Ascending aorta (tissue), 2 donors: ENCODE measurements at regions not wholly inside any gene's neighbourhood (a gene's known extent, or its start where the extent isn't known, plus 50 kb on each side); places are given as distances from the start of the nearest gene placed in this dataset.

Experiments used
- DNase-seq, 2 donors: peaks; one replicate each; pipeline ENCODE4 v3.0.0-alpha.2; 2019; ENCODE audit warnings: low spot score in 2 of 2
- H3K27ac ChIP-seq, 2 donors: fragments of 200-600 bp; sonication (generic); one replicate each; pipeline ENCODE4 v1.5.1; 2016 to 2017; ENCODE audit warnings: mild to moderate bottlenecking in 1 of 2
- H3K27me3 ChIP-seq: fragments of 200-600 bp; sonication (generic); one replicate; pipeline ENCODE4 v1.5.1; 2017
- H3K36me3 ChIP-seq, 2 donors: fragments of 200-600 bp; sonication (generic); one replicate each; pipeline ENCODE4 v1.5.1; 2016
- H3K4me1 ChIP-seq, 2 donors: fragments of 200-600 bp; sonication (generic); one replicate each; pipeline ENCODE4 v1.5.1; 2016 to 2017; ENCODE audit warnings: mild to moderate bottlenecking in 1 of 2
- H3K4me3 ChIP-seq, 2 donors: fragments of 200-600 bp; sonication (generic); one replicate each; pipeline ENCODE4 v1.5.1; 2016 to 2017; ENCODE audit warnings: mild to moderate bottlenecking in 1 of 2
- H3K9me3 ChIP-seq, 2 donors: fragments of 200-600 bp; sonication (generic); one replicate each; pipeline ENCODE4 v1.5.1; 2016
- intact Hi-C: fragments of 100-400 bp; cut with DNase I; formaldehyde crosslinking; loops from one replicate; pipeline ENCODE4 v1.15.1; 2023
- TF ChIP-seq, protein P1 (sequence below), 3 experiments: fragments of 200-600 bp in 2 of 3; fragments of 450-650 bp in 1 of 3; sonication (generic) in 2 of 3; IDR thresholded peaks; one replicate each; pipeline ENCODE4 v1.5.1; 2016 to 2019; ENCODE audit warnings: antibody characterized with exemption in 3 of 3, mild to moderate bottlenecking in 1 of 3, moderate library complexity in 1 of 3

DNA sequence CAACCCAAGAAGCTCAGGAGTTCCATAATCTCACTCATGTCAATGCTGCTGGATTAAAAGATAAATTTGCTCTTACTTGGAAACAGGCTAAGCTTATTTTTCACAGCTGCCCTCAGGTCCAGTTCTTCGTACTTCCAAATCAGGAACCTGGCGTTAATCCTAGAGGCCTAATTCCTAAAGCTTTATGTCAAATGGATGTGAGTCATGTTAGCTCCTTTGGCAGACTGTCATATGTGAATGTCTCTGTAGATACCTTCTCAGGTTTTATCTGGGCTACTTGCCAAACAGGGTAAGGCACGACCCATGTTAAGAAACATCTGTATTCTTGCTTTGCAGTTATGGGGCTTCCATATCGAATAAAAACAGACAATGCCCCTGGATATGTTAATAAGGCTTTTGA lies 504.6 kb downstream of the ALG10 start:
- intact Hi-C loops = no loop called here
- H3K27me3 ChIP-seq = no peaks in the 10 kb centered on the region
- no peaks in the 10 kb centered on the region for H3K36me3 ChIP-seq
- H3K4me1 ChIP-seq = no peaks in the 10 kb centered on the region
- DNase-seq = no peak
- no peaks in the 10 kb centered on the region for H3K9me3 ChIP-seq
- TF ChIP-seq, protein P1, sequence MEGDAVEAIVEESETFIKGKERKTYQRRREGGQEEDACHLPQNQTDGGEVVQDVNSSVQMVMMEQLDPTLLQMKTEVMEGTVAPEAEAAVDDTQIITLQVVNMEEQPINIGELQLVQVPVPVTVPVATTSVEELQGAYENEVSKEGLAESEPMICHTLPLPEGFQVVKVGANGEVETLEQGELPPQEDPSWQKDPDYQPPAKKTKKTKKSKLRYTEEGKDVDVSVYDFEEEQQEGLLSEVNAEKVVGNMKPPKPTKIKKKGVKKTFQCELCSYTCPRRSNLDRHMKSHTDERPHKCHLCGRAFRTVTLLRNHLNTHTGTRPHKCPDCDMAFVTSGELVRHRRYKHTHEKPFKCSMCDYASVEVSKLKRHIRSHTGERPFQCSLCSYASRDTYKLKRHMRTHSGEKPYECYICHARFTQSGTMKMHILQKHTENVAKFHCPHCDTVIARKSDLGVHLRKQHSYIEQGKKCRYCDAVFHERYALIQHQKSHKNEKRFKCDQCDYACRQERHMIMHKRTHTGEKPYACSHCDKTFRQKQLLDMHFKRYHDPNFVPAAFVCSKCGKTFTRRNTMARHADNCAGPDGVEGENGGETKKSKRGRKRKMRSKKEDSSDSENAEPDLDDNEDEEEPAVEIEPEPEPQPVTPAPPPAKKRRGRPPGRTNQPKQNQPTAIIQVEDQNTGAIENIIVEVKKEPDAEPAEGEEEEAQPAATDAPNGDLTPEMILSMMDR (IDR thresholded peaks at IDR 0.05) = no peak
- no peak overlapping the region for H3K27ac ChIP-seq
- no peak overlapping the region for H3K4me3 ChIP-seq

DNA sequence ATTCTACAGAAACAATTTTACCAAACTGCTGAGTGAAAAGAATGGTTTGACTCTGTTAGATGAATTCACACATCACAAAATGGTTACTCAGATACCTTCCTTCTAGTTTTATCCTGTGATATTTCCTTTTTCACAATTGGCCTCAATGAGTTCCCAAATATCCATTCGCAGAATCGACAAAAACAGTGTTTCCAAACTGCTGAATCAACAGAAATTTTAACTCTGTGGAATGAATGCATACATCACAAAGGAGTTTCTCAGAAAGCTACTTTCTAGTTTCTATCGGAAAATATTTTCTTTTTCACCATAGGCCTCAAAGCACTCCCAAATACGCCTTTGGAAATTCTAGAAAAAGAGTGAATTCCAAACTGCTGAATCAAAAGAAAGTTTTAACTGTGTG lies 525.0 kb downstream of the ALG10 start:
- TF ChIP-seq, protein P1 (IDR thresholded peaks at IDR 0.05) = no peak
- no peak overlapping the region for H3K27ac ChIP-seq
- H3K36me3 ChIP-seq = no peaks in the 10 kb centered on the region
- intact Hi-C loops = no loop called here
- no peak for DNase-seq
- no peak overlapping the region for H3K4me3 ChIP-seq
- no peaks in the 10 kb centered on the region for H3K4me1 ChIP-seq
- peaks cover 18 to 72% of the 10 kb centered on the region in 2 donors for H3K9me3 ChIP-seq
- no peaks in the 10 kb centered on the region for H3K27me3 ChIP-seq

DNA sequence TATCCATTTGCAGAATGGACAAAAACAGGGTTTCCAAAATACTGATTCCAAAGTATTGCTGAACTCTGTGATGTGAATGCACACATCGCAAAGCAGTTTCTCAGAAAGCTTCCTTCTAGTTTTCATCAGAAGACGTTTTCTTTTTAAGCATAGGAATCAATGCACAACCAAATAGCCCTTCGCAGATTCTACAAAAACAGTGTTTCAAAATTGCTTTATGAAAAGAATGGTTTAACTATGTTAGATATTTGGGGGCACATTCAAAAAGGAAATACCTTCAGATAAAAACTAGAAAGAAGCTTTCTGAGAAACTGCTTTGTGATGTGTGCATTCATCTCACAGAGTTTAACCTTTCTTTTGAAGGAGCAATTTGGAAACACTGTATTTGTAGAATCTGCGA lies 569.7 kb downstream of the ALG10 start:
- intact Hi-C loops = no loop called here
- Histone ChIP-seq H3K9me3 (peaks cover 43 to 86% of the 10 kb centered on the region in 2 donors), H3K4me3 (no peak overlapping the region), H3K27ac (no peak overlapping the region), H3K27me3 (no peaks in the 10 kb centered on the region), H3K4me1 (no peaks in the 10 kb centered on the region), H3K36me3 (no peaks in the 10 kb centered on the region)
- TF ChIP-seq, protein P1 (IDR thresholded peaks at IDR 0.05) = no peak
- no peak for DNase-seq

DNA sequence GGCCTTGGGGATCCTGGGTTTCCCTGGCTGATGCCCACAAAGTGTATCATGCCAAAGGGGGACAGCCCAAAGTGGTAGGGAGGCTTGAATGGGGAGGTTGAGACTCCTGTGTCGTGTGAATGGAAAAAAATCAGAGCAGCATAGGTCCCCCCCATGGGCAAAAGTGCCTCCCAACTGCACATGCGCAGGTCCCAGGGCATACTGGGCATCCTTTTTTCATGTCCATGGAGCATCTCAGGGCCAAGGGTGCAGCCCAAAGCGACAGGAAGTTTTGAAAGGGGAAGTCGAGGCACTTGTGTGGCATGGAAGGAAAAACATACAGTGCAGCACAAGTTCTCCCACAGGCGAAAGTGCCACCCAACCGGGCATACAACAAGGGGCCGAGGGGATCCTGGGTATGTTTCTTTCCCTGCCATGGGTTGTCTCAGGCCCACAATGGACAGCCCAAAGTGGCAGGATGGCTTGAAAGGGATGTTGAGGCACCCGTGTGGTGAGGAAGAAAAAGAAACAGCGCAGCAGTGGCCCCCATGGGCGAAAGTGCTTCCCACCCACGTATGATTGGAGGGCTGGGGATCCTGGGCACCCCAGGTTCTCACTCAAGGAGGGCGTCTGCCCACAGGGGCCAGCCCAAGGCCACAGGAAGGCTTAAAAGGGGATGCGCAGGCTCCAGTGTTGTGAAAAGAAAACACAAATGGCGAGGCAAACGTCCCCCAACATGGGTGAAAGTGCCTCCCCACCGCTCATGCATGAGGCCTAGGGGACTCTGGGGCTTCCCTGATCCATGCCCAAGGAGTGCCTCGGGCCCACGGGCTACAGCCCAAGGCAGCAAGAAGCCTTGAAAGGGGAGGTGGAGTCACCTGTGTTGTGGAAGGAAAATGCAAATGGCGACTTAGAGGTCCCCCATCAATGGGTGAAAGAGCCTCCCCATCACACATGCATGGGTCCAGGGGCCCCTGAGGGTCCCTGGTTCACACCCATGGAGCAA lies 573.7 kb downstream of the ALG10 start:
- TF ChIP-seq, protein P1 (IDR thresholded peaks at IDR 0.05) = no peak
- H3K36me3 ChIP-seq = no peaks in the 10 kb centered on the region
- no peak overlapping the region for H3K4me3 ChIP-seq
- DNase-seq = peak in 1 of 2 donors; percentile 30
- intact Hi-C loops = no loop called here
- no peaks in the 10 kb centered on the region for H3K27me3 ChIP-seq
- H3K27ac ChIP-seq = no peak overlapping the region
- no peaks in the 10 kb centered on the region for H3K4me1 ChIP-seq
- peaks cover 41 to 50% of the 10 kb centered on the region in 2 donors for H3K9me3 ChIP-seq

DNA sequence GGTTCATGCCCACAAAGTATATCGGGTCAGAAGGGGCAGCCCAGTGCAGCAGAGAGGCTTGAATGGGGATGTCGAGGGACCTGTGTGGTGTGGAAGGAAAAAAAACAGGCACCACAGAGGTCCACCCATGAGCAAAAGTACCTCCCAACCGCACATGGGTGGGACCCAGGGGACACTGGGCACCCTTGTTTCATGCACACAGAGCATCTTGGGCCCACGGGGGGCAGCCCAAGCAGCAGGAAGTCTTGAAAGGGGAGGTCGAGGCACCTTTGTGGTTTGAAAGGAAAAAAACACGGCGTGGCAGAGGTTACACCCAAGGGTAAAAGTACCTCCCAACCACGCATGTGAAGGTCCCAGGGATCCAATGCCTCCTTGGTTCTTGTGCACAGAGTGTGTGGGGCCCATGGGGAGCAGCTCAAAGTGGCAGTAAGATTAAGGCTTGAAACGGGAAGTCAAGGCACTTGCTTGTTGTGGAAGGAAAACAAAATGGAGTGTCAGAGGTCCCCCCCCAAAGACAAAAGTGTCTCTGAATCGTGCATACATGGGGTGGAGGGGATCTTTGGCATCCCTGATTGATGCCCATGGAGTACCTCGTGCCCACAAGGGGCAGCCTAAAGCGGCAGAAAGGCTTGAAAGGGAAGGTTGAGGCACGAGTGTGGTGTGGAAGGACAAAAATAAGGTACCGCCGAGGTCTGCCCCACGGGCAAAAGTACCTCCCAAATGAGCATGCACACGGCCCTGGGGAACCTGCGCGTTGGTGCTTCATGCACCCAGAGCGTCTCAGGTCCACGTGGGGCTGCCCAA lies 575.5 kb downstream of the ALG10 start:
- Histone ChIP-seq H3K27me3 (no peaks in the 10 kb centered on the region), H3K9me3 (peaks cover 31 to 36% of the 10 kb centered on the region in 2 donors), H3K27ac (no peak overlapping the region), H3K4me1 (no peaks in the 10 kb centered on the region), H3K36me3 (no peaks in the 10 kb centered on the region), H3K4me3 (no peak overlapping the region)
- TF ChIP-seq, protein P1 (IDR thresholded peaks at IDR 0.05) = no peak
- intact Hi-C loops = no loop called here
- DNase-seq = peak in 1 of 2 donors; percentile 21
